Esophagus muscularis mucosa (tissue), 4 donors: ENCODE measurements at regions not wholly inside any gene's neighbourhood (a gene's known extent, or its start where the extent isn't known, plus 50 kb on each side); places are given as distances from the start of the nearest gene placed in this dataset.

Source experiments
- CTCF ChIP-seq, 3 experiments: fragments of 200-600 bp in 2 of 3; fragments of 450-650 bp in 1 of 3; sonication (generic) in 2 of 3; IDR thresholded peaks; one replicate each; pipeline ENCODE4 v1.5.1; 2017 to 2019; ENCODE audit warnings: antibody characterized with exemption in 3 of 3, mild to moderate bottlenecking in 2 of 3, moderate library complexity in 1 of 3
- EP300 ChIP-seq: sonication (generic); formaldehyde crosslinking; IDR thresholded peaks from one replicate; pipeline ENCODE4 v1.6.1; 2017; ENCODE audit warnings: antibody characterized with exemption
- POLR2AphosphoS5 ChIP-seq, 2 donors: sonication (generic); formaldehyde crosslinking; IDR thresholded peaks; one replicate each; pipeline ENCODE4 v1.6.1; 2017; ENCODE audit warnings: antibody characterized with exemption in 2 of 2

- TF ChIP-seq CTCF (IDR thresholded peaks at IDR 0.05), result peak in 2 of 3 experiments; percentile 10 to 21
- peak; percentile 36 to 70 for TF ChIP-seq POLR2AphosphoS5 (IDR thresholded peaks at IDR 0.05)
- TF ChIP-seq EP300, result no peak
Observed at GRCh38 chr4:13298655-13299054, 185.5 kb downstream of the RAB28 start.
